Muscle layer of duodenum (tissue), 2 donors: ENCODE measurements at regions not wholly inside any gene's neighbourhood (a gene's known extent, or its start where the extent isn't known, plus 50 kb on each side); places are given as distances from the start of the nearest gene placed in this dataset.

Experiments
- H3K27ac ChIP-seq: one replicate; pipeline ENCODE4 v1.7.0; 2013; ENCODE audit warnings: mild to moderate bottlenecking, low read length
- H3K27me3 ChIP-seq: one replicate; pipeline ENCODE4 v1.7.0; 2013; ENCODE audit warnings: low read depth, mild to moderate bottlenecking, control low read depth, low read length
- H3K36me3 ChIP-seq, 2 donors: one replicate each; pipeline ENCODE4 v1.7.0; 2013; ENCODE audit warnings: low read length in 2 of 2, control low read depth in 1 of 2, mild to moderate bottlenecking in 1 of 2; ENCODE audit not compliant: insufficient read depth in 2 of 2, control insufficient read depth in 1 of 2
- H3K4me1 ChIP-seq, 2 donors: one replicate each; pipeline ENCODE4 v1.7.0; 2013; ENCODE audit warnings: low read length in 2 of 2, mild to moderate bottlenecking in 2 of 2, control low read depth in 1 of 2, moderate library complexity in 1 of 2; ENCODE audit not compliant: insufficient read depth in 2 of 2, control insufficient read depth in 1 of 2
- H3K4me3 ChIP-seq, 2 donors: one replicate each; pipeline ENCODE4 v1.7.0; 2013; ENCODE audit warnings: low read length in 2 of 2, low read depth in 1 of 2, mild to moderate bottlenecking in 1 of 2
- H3K9me3 ChIP-seq, 2 donors: one replicate each; pipeline ENCODE4 v1.7.0; 2013; ENCODE audit warnings: low read length in 2 of 2, control low read depth in 1 of 2, mild to moderate bottlenecking in 1 of 2; ENCODE audit not compliant: control insufficient read depth in 1 of 2
- donor health status: healthy.

- Histone ChIP-seq H3K4me3 (no peak overlapping the region), H3K36me3 (no peaks in the 10 kb centered on the region), H3K27ac (no peak overlapping the region), H3K4me1 (peaks cover 3 to 5% of the 10 kb centered on the region in 2 donors), H3K9me3 (no peaks in the 10 kb centered on the region), H3K27me3 (no peaks in the 10 kb centered on the region)
Measured at GRCh38 chr16:66064801-66065530, 301.5 kb upstream of the CDH5 start.

DNA sequence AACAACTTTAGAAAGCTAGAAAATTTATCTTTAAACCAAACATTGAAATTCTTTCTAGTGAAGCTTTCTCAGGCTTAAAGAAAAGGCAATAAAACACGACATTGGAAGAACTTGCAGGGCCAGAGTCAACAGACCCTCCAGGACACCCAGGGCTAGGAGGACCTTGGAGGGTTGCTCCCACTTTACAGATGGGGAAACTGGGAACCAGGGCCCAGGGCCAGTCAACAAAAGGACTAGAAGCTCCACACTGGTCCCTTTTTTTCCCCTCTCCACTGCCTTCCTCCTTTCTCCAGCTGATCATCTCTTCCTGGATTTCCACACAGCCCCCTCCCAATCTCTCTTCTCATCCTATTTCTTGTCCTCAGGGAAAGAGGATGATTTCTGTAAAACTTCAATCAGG is 307.7 kb upstream of the CDH5 start:
- no peak overlapping the region for H3K4me3 ChIP-seq
- no peaks in the 10 kb centered on the region for H3K27me3 ChIP-seq
- no peaks in the 10 kb centered on the region for H3K9me3 ChIP-seq
- H3K27ac ChIP-seq = no peak overlapping the region
- no peaks in the 10 kb centered on the region for H3K36me3 ChIP-seq
- H3K4me1 ChIP-seq = no peaks in the 10 kb centered on the region

DNA sequence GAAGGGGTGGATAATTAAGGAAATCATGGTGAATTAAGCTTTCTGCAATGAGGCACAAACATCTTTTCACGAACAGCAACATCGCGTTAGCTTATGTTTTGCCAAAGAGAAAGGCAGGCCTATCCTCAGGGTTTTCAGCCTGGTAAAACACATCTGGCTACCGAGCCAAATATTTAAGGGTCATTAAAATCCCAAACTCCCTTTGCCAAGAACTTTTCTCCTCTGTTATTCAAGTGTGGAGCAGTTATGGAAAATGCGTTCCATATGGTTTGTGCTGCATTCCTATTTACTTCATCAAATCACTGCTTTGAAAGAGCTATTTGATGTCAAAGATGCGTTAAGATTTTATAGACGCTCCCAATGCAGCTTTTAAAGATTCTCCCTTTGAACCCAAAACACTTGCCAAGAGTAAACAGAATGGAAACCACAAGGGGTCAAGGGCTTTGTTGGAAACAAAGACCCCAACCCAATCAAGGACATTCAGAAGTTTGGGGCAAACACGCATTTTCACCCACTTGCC is 308.3 kb upstream of the CDH5 start:
- no peaks in the 10 kb centered on the region for H3K9me3 ChIP-seq
- H3K4me3 ChIP-seq = no peak overlapping the region
- H3K36me3 ChIP-seq = no peaks in the 10 kb centered on the region
- no peak overlapping the region for H3K27ac ChIP-seq
- H3K4me1 ChIP-seq = no peaks in the 10 kb centered on the region
- no peaks in the 10 kb centered on the region for H3K27me3 ChIP-seq

DNA sequence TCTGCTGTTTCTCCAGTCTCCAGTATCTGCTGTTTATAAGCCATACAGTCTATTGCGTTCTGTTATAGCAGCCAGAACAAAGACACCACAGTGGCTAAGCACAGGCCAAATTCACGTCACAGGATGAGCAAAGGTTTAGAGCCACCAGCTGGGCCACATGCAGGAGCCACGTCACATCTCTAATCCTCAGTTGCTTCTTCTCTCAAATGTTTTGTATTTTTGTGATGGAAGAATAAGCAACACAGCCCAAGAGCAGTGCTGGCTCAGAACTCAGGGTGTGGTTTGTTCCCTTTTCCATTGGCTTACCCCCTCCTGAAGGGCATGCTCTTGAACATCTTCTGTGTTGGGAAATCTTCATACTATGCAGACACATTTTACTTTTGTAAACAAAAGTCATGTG is 309.4 kb upstream of the CDH5 start:
- Histone ChIP-seq H3K9me3 (no peaks in the 10 kb centered on the region), H3K4me3 (no peak overlapping the region), H3K27me3 (no peaks in the 10 kb centered on the region)

DNA sequence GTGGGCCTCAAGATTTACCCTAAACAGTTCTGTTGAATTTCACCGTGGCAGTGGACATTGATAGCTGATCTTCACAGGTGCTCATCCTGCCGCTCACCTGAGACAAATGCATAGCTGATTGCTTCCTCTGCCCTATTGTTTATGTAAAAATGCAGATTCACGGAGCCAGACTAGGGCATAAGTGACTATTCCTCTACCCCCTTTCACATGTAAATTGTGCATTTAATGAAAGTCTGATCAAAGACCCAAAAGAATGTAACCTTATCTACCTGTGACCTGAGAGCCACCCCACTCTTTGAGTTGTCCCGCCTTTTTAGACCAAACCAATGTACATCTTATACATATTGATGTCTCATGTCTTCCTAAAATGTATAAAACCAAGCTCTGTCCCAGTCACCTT is 312.4 kb upstream of the CDH5 start:
- Histone ChIP-seq H3K4me3 (no peak overlapping the region), H3K27ac (no peak overlapping the region), H3K27me3 (no peaks in the 10 kb centered on the region), H3K9me3 (no peaks in the 10 kb centered on the region), H3K36me3 (no peaks in the 10 kb centered on the region), H3K4me1 (no peaks in the 10 kb centered on the region)

More for the DNA sequence above, 309.4 kb upstream of the CDH5 start:
- no peaks in the 10 kb centered on the region for H3K4me1 ChIP-seq
- no peaks in the 10 kb centered on the region for H3K36me3 ChIP-seq
- H3K27ac ChIP-seq = no peak overlapping the region

DNA sequence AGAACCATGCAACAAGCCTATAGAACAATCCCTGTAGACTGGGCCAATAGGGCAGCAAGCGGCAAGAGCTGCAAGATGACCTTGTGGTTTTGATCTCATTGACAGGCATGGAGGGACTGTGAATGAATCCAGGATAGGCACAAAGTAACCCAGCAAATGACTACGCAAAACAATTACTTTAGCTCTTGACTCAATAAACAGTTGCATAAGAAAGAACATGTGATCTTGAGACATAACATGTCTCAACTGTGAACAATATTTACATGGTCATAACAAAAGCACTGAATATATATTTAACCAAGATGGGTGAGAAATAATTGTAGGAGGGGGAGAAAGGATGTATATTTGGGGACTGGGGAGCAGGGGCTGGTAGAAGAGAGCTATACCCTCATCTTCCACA is 313.7 kb upstream of the CDH5 start:
- Histone ChIP-seq H3K36me3 (no peaks in the 10 kb centered on the region), H3K27me3 (no peaks in the 10 kb centered on the region)

DNA sequence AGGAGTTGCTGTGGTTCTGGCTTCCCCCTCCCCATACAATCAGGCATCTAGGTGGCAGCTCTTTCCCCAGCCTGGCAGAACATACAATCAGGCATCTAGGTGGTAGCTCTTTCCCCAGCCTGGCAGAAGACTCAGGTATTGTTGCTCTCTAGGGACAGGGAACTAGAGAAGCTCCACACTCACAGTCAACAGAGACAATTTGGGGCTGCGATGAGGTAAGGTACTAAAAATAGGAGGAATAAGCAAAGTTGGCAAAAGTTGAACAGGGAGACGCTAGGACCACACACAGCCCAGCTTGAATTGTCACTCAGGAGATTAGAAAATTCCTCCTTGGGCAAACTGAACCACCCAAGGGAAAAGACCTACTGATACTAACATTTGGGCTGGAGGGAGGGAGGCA is 315.5 kb upstream of the CDH5 start:
- Histone ChIP-seq H3K36me3 (no peaks in the 10 kb centered on the region), H3K4me1 (no peaks in the 10 kb centered on the region), H3K4me3 (no peak overlapping the region), H3K27ac (no peak overlapping the region), H3K9me3 (no peaks in the 10 kb centered on the region), H3K27me3 (no peaks in the 10 kb centered on the region)

More for the DNA sequence above, 313.7 kb upstream of the CDH5 start:
- Histone ChIP-seq H3K4me1 (no peaks in the 10 kb centered on the region), H3K4me3 (no peak overlapping the region), H3K9me3 (no peaks in the 10 kb centered on the region), H3K27ac (no peak overlapping the region)

DNA sequence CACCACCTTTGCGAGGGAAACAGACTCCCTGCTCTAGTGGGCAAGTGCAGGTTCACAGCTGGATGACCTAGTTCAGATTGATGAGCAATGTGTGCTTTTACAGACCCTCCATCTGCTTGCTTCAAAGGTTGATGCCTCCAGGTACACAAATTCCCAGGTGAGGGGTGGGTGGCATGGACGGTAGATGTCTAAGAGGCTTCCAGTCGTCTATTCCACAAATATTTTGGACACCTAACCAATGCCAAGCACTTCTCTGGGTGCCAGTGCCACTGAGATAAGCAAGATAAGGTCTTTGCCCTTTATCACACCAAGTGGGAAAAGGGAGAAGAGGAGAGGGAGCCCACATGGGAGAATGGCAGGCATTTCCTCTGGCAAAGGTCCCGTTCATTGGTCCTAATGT is 316.6 kb upstream of the CDH5 start:
- Histone ChIP-seq H3K27me3 (no peaks in the 10 kb centered on the region), H3K9me3 (no peaks in the 10 kb centered on the region), H3K4me3 (no peak overlapping the region), H3K4me1 (no peaks in the 10 kb centered on the region), H3K27ac (no peak overlapping the region), H3K36me3 (no peaks in the 10 kb centered on the region)

GRCh38 chr16:66045626-66046025 is 320.9 kb upstream of the CDH5 start:
- no peaks in the 10 kb centered on the region for H3K27me3 ChIP-seq
- H3K27ac ChIP-seq = no peak overlapping the region
- H3K36me3 ChIP-seq = no peaks in the 10 kb centered on the region
- no peaks in the 10 kb centered on the region for H3K4me1 ChIP-seq
- H3K4me3 ChIP-seq = no peak overlapping the region
- no peaks in the 10 kb centered on the region for H3K9me3 ChIP-seq

DNA sequence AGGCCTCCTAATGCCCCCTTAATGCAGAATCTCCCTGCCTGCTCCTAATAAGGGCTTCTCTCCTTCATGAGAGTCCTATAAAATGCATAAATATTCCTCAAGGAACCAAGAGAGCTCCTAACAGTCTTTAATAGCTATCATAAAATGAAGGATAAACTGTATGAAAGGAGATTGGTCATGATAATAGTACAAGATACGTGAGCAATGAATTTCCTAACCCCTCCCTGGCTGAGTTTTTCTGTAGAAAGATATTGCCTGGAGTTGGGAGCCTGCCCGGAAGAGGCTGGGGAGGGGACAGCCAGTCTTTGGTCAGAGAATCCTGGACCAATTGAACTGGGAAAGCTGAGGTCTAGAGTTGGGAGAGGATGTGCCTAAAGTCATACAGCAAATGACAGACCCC is 321.9 kb upstream of the CDH5 start:
- no peaks in the 10 kb centered on the region for H3K36me3 ChIP-seq
- no peaks in the 10 kb centered on the region for H3K4me1 ChIP-seq
- no peaks in the 10 kb centered on the region for H3K27me3 ChIP-seq
- no peaks in the 10 kb centered on the region for H3K9me3 ChIP-seq
- no peak overlapping the region for H3K27ac ChIP-seq
- no peak overlapping the region for H3K4me3 ChIP-seq

GRCh38 chr16:66044089-66044488 is 322.4 kb upstream of the CDH5 start:
- no peaks in the 10 kb centered on the region for H3K4me1 ChIP-seq
- H3K9me3 ChIP-seq = no peaks in the 10 kb centered on the region
- H3K27me3 ChIP-seq = no peaks in the 10 kb centered on the region
- no peaks in the 10 kb centered on the region for H3K36me3 ChIP-seq
- no peak overlapping the region for H3K27ac ChIP-seq
- H3K4me3 ChIP-seq = no peak overlapping the region

DNA sequence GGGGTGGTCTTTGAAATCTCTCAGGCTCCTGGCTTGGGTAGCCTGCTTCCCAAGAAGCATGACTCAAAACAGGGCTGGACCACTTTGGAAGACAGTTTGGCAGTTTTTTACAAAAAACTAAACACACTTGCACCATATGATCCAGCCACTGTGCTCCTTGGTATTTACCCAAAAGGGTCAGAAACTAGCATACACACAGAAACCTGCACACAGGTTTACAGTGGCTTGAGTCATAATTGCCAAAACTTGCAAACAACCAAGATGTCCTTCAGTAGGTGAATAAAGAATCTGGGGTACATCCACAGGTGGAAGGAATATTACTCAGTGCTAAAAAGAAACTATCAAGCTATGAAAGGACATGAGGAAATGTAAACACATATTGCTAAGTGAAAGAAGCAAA is 323.2 kb upstream of the CDH5 start:
- Histone ChIP-seq H3K36me3 (no peaks in the 10 kb centered on the region), H3K27ac (no peak overlapping the region), H3K4me1 (no peaks in the 10 kb centered on the region), H3K9me3 (no peaks in the 10 kb centered on the region), H3K27me3 (no peaks in the 10 kb centered on the region), H3K4me3 (no peak overlapping the region)
